PC-9 (cell line): ENCODE measurements at regions not wholly inside any gene's neighbourhood (a gene's known extent, or its start where the extent isn't known, plus 50 kb on each side); places are given as distances from the start of the nearest gene placed in this dataset.

Source experiments
- BruUV-seq: library from RNA; stranded (reverse); fragments of 400-500 nt; replicated peaks from 2 replicates; lab custom pipeline; 2021; lab: Mats Ljungman, UMichigan
- CTCF ChIA-PET: fragments of 300-600 bp; sonication (Branson Sonifier 250); formaldehyde crosslinking; loops from one replicate; lab custom pipeline; 2022; ENCODE audit warnings: antibody characterized with exemption; lab: Charles Lee
- POLR2A ChIA-PET: fragments of 300-600 bp; sonication (Branson Sonifier 250); formaldehyde crosslinking; loops from one replicate; lab custom pipeline; 2022; ENCODE audit warnings: antibody characterized with exemption; ENCODE audit not compliant: unreplicated experiment; lab: Charles Lee
- DNase-seq, 2 experiments: peaks; one replicate each; pipeline versions ENCODE4 v3.0.0 to v3.0.0-alpha.2; 2015 to 2022; ENCODE audit warnings: mixed read lengths in 1 of 2
- H2AFZ ChIP-seq: fragments of 200-600 bp; sonication (generic); 2 replicates; pipeline ENCODE4 v1.8.1; 2017; ENCODE audit warnings: antibody characterized with exemption
- H3F3A ChIP-seq: fragments of 200-600 bp; sonication (generic); 2 replicates; pipeline ENCODE4 v1.8.1; 2017; ENCODE audit warnings: antibody characterized with exemption, mild to moderate bottlenecking, low read depth; ENCODE audit not compliant: insufficient read depth
- H3K27ac ChIP-seq: fragments of 200-600 bp; sonication (generic); 2 replicates; pipeline ENCODE4 v1.6.1; 2016; ENCODE audit warnings: mixed run types
- H3K27me3 ChIP-seq: fragments of 200-600 bp; sonication (generic); 2 replicates; pipeline ENCODE4 v1.6.1; 2016; ENCODE audit warnings: low read depth, mixed run types; ENCODE audit not compliant: insufficient read depth
- H3K36me3 ChIP-seq: fragments of 200-600 bp; sonication (generic); 2 replicates; pipeline ENCODE4 v1.6.1; 2016; ENCODE audit warnings: low read depth, mixed run types
- H3K4me1 ChIP-seq: fragments of 200-600 bp; sonication (generic); replicated peaks from 2 replicates; pipeline ENCODE4 v1.6.1; 2016; ENCODE audit warnings: mixed run types; ENCODE audit not compliant: insufficient read depth
- H3K4me2 ChIP-seq: fragments of 200-600 bp; sonication (generic); 2 replicates; pipeline ENCODE4 v1.6.1; 2017; ENCODE audit warnings: mixed run types
- H3K4me3 ChIP-seq: fragments of 200-600 bp; sonication (generic); 2 replicates; pipeline ENCODE4 v1.6.1; 2016; ENCODE audit warnings: mixed run types
- H3K79me2 ChIP-seq: fragments of 200-600 bp; sonication (generic); 2 replicates; pipeline ENCODE4 v1.6.1; 2017; ENCODE audit warnings: low read depth, mixed run types
- H3K9me2 ChIP-seq: fragments of 200-600 bp; sonication (generic); 2 replicates; pipeline ENCODE4 v1.8.1; 2017; ENCODE audit warnings: mild to moderate bottlenecking; ENCODE audit not compliant: insufficient read depth
- H3K9me3 ChIP-seq: fragments of 200-600 bp; sonication (generic); 2 replicates; pipeline ENCODE4 v1.8.1; 2016; ENCODE audit warnings: low read depth; ENCODE audit not compliant: insufficient read depth
- H4K20me1 ChIP-seq: fragments of 200-600 bp; sonication (generic); 2 replicates; pipeline ENCODE4 v1.8.1; 2017; ENCODE audit not compliant: insufficient read depth
- EZH2 ChIP-seq: fragments of 200-600 bp; sonication (generic); IDR thresholded peaks from 2 replicates; pipeline ENCODE4 v1.8.0; 2017; ENCODE audit warnings: antibody characterized with exemption, low read depth
- intact Hi-C: fragments of 100-400 bp; cut with micrococcal nuclease; formaldehyde crosslinking; loops from one replicate; pipeline ENCODE4 v1.10.0; 2022; ENCODE audit not compliant: unreplicated experiment
- TF ChIP-seq, protein P1 (sequence below): fragments of 200-600 bp; sonication (generic); conservative IDR thresholded peaks from 2 replicates; pipeline ENCODE4 v1.6.1; 2017; ENCODE audit warnings: mixed run types, antibody characterized with exemption, mild to moderate bottlenecking, moderate library complexity

DNA sequence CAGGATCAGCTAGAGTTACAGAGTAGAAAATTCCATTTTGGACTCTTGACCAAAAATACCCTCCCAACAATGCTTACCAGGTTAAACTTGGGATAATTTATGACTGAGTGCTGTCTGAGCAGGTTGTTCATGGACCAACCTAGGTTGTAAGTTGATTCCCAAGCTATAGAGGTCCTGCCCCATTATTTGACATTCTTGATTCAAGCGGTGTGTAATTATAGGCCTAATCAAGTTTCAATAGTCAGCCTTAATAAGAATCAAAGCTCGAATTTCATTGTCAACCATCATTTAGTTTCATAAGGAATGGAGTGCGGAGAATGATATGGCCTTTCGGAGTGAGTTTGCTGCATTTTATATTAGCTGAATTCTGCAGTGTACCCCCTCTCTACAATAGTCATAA is 152.8 kb upstream of the FIGN start:
- Histone ChIP-seq H3K36me3 (no peaks in the 10 kb centered on the region), H3K79me2 (no peaks in the 10 kb centered on the region), H3K27me3 (no peaks in the 10 kb centered on the region), H3K9me3 (no peaks in the 10 kb centered on the region), H3K9me2 (no peaks in the 10 kb centered on the region), H3K27ac (no peak overlapping the region), H3K4me1 (no peaks in the 10 kb centered on the region), H3F3A (no peaks in the 10 kb centered on the region), H2AFZ (no peak overlapping the region), H3K4me2 (no peak overlapping the region), H4K20me1 (no peaks in the 10 kb centered on the region), H3K4me3 (no peak overlapping the region)
- CTCF ChIA-PET, result no interaction called here
- TF ChIP-seq, protein P1, sequence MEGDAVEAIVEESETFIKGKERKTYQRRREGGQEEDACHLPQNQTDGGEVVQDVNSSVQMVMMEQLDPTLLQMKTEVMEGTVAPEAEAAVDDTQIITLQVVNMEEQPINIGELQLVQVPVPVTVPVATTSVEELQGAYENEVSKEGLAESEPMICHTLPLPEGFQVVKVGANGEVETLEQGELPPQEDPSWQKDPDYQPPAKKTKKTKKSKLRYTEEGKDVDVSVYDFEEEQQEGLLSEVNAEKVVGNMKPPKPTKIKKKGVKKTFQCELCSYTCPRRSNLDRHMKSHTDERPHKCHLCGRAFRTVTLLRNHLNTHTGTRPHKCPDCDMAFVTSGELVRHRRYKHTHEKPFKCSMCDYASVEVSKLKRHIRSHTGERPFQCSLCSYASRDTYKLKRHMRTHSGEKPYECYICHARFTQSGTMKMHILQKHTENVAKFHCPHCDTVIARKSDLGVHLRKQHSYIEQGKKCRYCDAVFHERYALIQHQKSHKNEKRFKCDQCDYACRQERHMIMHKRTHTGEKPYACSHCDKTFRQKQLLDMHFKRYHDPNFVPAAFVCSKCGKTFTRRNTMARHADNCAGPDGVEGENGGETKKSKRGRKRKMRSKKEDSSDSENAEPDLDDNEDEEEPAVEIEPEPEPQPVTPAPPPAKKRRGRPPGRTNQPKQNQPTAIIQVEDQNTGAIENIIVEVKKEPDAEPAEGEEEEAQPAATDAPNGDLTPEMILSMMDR, result no peak
- no peak for TF ChIP-seq EZH2
- no TSS peak for BruUV-seq
- no peak for DNase-seq
- POLR2A ChIA-PET, result no interaction called here
- intact Hi-C loops, result no loop called here

DNA sequence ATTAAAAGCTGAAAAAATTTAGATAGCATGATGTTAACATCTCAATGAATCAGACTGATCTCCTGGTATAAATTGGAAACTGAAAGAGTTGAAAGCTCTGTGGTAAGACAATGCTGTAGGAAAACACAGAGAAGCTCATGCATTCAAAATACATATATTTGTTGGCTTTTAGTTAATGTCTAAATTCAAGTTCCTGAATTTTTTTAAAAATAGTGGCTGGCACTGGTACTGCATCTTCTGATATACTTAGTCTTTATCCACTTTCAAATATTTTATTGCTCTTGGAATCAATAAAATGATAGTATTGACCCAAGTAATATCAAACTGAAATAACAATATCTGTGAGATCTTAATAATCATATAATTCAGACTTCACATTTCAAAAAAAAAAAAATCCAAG is 151.4 kb upstream of the FIGN start:
- H3K4me3 ChIP-seq, result no peak overlapping the region
- DNase-seq, result no peak
- ChIA-PET CTCF (interaction anchor here (0.6 kb wide), 1 partner anchor 553 kb away, joined by 3 read pairs; no protein-coding TSS in a partner anchor), POLR2A (interaction anchor here (0.6 kb wide), 1 partner anchor 32 kb away, joined by 4 read pairs; no protein-coding TSS in a partner anchor)
- intact Hi-C loops, result no loop called here
- H3K79me2 ChIP-seq, result no peaks in the 10 kb centered on the region
- no peaks in the 10 kb centered on the region for H3K9me3 ChIP-seq
- H3K36me3 ChIP-seq, result no peaks in the 10 kb centered on the region
- H3F3A ChIP-seq, result no peaks in the 10 kb centered on the region
- no peak overlapping the region for H2AFZ ChIP-seq
- no peak overlapping the region for H3K27ac ChIP-seq
- no peaks in the 10 kb centered on the region for H3K9me2 ChIP-seq
- H4K20me1 ChIP-seq, result no peaks in the 10 kb centered on the region
- H3K4me2 ChIP-seq, result no peak overlapping the region
- no TSS peak for BruUV-seq
- TF ChIP-seq, protein P1, result peak; percentile 34
- TF ChIP-seq EZH2, result no peak
- no peaks in the 10 kb centered on the region for H3K27me3 ChIP-seq
- H3K4me1 ChIP-seq, result no peaks in the 10 kb centered on the region

DNA sequence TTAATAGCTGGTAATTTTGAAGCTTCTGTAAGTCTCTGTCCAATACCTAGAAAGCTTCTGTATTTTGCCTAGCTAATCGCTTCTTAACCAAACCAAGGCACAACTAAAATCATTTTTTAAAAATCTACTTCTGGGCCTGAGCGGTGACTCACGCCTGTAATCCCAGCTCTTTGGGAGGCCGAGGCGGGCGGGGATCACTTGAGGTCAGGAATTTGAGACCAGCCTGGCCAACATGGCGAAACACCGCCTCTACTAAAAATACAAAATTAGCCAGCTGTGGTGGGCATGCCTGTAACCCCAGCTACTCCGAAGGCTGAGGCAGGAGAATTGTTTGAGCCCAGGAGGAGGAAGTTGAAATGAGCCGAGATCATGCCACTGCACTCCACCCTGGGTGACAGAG is 148.6 kb upstream of the FIGN start:
- ChIA-PET POLR2A (no interaction called here), CTCF (no interaction called here)
- no peak for TF ChIP-seq EZH2
- TF ChIP-seq, protein P1, result no peak
- no TSS peak for BruUV-seq
- DNase-seq, result no peak
- Histone ChIP-seq H3K4me3 (no peak overlapping the region), H3K79me2 (no peaks in the 10 kb centered on the region), H3K9me3 (no peaks in the 10 kb centered on the region), H3K4me1 (no peaks in the 10 kb centered on the region), H2AFZ (no peak overlapping the region), H3K36me3 (no peaks in the 10 kb centered on the region), H3K27ac (no peak overlapping the region), H3F3A (no peaks in the 10 kb centered on the region), H4K20me1 (no peaks in the 10 kb centered on the region), H3K27me3 (no peaks in the 10 kb centered on the region), H3K9me2 (no peaks in the 10 kb centered on the region), H3K4me2 (no peak overlapping the region)
- intact Hi-C loops, result no loop called here
